ENCODE measurements at regions not wholly inside any gene's neighbourhood (a gene's known extent, or its start where the extent isn't known, plus 50 kb on each side); places are given as distances from the start of the nearest gene placed in this dataset.

GRCh38 chr3:162029736-162030135 lies 533.1 kb downstream of the OTOL1 start:
- no peaks in the 10 kb centered on the region for H3K4me1 ChIP-seq
- intact Hi-C loops (cut with DNase I; ENCODE audit: low total_unique reads) = no loop called here
- no peak for TF ChIP-seq CTCF (IDR thresholded peaks at IDR 0.05)

GRCh38 chr3:162034368-162034767 lies 537.8 kb downstream of the OTOL1 start:
- intact Hi-C loops (cut with DNase I; ENCODE audit: low total_unique reads) = no loop called here
- TF ChIP-seq CTCF (IDR thresholded peaks at IDR 0.05) = no peak
- H3K4me1 ChIP-seq = no peaks in the 10 kb centered on the region
- no peak overlapping the region for H3K4me3 ChIP-seq
- DNase-seq = no peak
- no peaks in the 10 kb centered on the region for H3K27me3 ChIP-seq
- no peak overlapping the region for H3K27ac ChIP-seq
- H3K36me3 ChIP-seq = no peaks in the 10 kb centered on the region
- no peaks in the 10 kb centered on the region for H3K9me3 ChIP-seq

More at GRCh38 chr3:162029736-162030135, 533.1 kb downstream of the OTOL1 start:
- no peak for DNase-seq
- no peak overlapping the region for H3K4me3 ChIP-seq
- no peaks in the 10 kb centered on the region for H3K27me3 ChIP-seq
- H3K27ac ChIP-seq = no peak overlapping the region
- H3K36me3 ChIP-seq = no peaks in the 10 kb centered on the region
- H3K9me3 ChIP-seq = no peaks in the 10 kb centered on the region

- intact Hi-C loops (cut with DNase I; ENCODE audit: low total_unique reads) = no loop called here
Measured at GRCh38 chr3:162041622-162042021, 545.0 kb downstream of the OTOL1 start.

DNA sequence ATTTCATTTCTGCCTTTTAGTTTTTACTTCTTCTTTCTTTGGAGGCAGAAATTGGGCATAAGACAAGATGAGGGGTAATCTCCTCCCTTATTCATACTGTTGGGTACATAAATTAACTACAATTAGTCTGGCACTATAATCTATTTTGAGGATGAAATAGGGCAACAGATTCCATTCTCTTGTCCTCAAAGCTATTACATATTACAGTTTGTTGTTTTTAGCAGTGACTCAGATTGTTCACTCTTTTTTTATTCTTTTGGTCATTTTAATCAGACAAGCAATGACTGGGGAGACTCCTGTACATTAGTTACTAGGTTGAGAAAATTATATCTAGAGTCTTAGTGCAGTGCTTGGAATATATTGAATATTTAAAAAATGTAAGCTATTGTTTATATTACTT lies 556.0 kb downstream of the OTOL1 start:
- Histone ChIP-seq H3K4me1 (no peaks in the 10 kb centered on the region), H3K9me3 (no peaks in the 10 kb centered on the region), H3K4me3 (no peak overlapping the region), H3K27me3 (no peaks in the 10 kb centered on the region), H3K36me3 (no peaks in the 10 kb centered on the region), H3K27ac (no peak overlapping the region)
- no peak for DNase-seq
- intact Hi-C loops (cut with DNase I; ENCODE audit: low total_unique reads) = no loop called here
- no peak for TF ChIP-seq CTCF (IDR thresholded peaks at IDR 0.05)

More at GRCh38 chr3:162041622-162042021, 545.0 kb downstream of the OTOL1 start:
- no peak overlapping the region for H3K27ac ChIP-seq
- DNase-seq = no peak
- H3K9me3 ChIP-seq = no peaks in the 10 kb centered on the region
- H3K27me3 ChIP-seq = no peaks in the 10 kb centered on the region
- H3K36me3 ChIP-seq = no peaks in the 10 kb centered on the region
- no peak for TF ChIP-seq CTCF (IDR thresholded peaks at IDR 0.05)
- no peak overlapping the region for H3K4me3 ChIP-seq
- H3K4me1 ChIP-seq = no peaks in the 10 kb centered on the region

GRCh38 chr3:162072656-162073164 lies 576.1 kb downstream of the OTOL1 start:
- no peak overlapping the region for H3K4me3 ChIP-seq
- no peaks in the 10 kb centered on the region for H3K27me3 ChIP-seq
- no peak for TF ChIP-seq CTCF (IDR thresholded peaks at IDR 0.05)
- H3K4me1 ChIP-seq = no peaks in the 10 kb centered on the region
- no peak overlapping the region for H3K27ac ChIP-seq
- intact Hi-C loops (cut with DNase I; ENCODE audit: low total_unique reads) = no loop called here
- no peaks in the 10 kb centered on the region for H3K9me3 ChIP-seq
- DNase-seq = no peak
- H3K36me3 ChIP-seq = no peaks in the 10 kb centered on the region

DNA sequence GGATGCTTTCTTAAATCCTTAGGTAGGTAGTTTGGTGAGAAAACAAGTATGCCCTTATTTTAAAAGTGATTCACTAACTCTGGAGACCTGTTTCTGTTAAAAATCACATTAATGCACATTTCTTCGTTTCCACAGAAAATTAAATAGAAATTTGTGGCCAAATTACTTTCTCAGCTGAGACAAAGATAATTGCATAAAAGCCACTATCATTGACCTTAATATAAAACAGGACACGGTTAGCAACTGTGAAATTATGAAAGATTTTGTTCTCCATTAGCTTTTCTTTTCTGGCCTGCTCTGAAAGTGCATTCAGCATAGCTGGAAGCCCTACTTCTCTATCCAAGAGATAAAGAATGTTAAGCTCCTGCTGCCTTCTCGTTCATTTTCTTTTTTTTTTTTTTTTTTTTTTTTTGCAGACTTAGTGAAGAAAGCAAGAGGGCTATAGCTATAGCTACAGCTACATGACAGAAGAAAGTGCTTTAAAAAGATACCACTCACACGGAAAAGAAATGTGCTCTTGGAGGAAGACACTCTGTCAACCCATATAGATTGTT lies 576.9 kb downstream of the OTOL1 start:
- H3K9me3 ChIP-seq = no peaks in the 10 kb centered on the region
- no peaks in the 10 kb centered on the region for H3K36me3 ChIP-seq
- no peaks in the 10 kb centered on the region for H3K4me1 ChIP-seq
- H3K27me3 ChIP-seq = no peaks in the 10 kb centered on the region
- intact Hi-C loops (cut with DNase I; ENCODE audit: low total_unique reads) = no loop called here
- no peak overlapping the region for H3K27ac ChIP-seq
- H3K4me3 ChIP-seq = no peak overlapping the region
- DNase-seq = no peak
- no peak for TF ChIP-seq CTCF (IDR thresholded peaks at IDR 0.05)

All from tibial artery (tissue), 4 donors.